Endothelial cell (in vitro differentiated cells): ENCODE measurements at regions not wholly inside any gene's neighbourhood (a gene's known extent, or its start where the extent isn't known, plus 50 kb on each side); places are given as distances from the start of the nearest gene placed in this dataset.

Experiments used
- DNase-seq: peaks from one replicate; pipeline ENCODE4 v3.0.0; 2021; ENCODE audit warnings: low spot score
- H3K27ac Mint-ChIP-seq: one replicate; pipeline ENCODE4 v1.8.0; 2021; ENCODE audit warnings: mixed read lengths, inconsistent platforms; ENCODE audit not compliant: unreplicated experiment
- H3K27me3 Mint-ChIP-seq: one replicate; pipeline ENCODE4 v1.8.0; 2021; ENCODE audit warnings: mild to moderate bottlenecking, moderate library complexity, mixed read lengths, inconsistent platforms; ENCODE audit not compliant: unreplicated experiment
- H3K36me3 Mint-ChIP-seq: one replicate; pipeline ENCODE4 v1.8.0; 2021; ENCODE audit warnings: mild to moderate bottlenecking, low read depth, mixed read lengths, inconsistent platforms; ENCODE audit not compliant: unreplicated experiment
- H3K4me1 Mint-ChIP-seq: one replicate; pipeline ENCODE4 v1.8.0; 2021; ENCODE audit warnings: mild to moderate bottlenecking, mixed read lengths, inconsistent platforms; ENCODE audit not compliant: unreplicated experiment
- H3K4me3 Mint-ChIP-seq: one replicate; pipeline ENCODE4 v1.8.0; 2021; ENCODE audit warnings: mild to moderate bottlenecking, mixed read lengths, inconsistent platforms; ENCODE audit not compliant: unreplicated experiment
- H3K9me3 Mint-ChIP-seq: one replicate; pipeline ENCODE4 v1.8.0; 2021; ENCODE audit warnings: mixed read lengths, inconsistent platforms; ENCODE audit not compliant: unreplicated experiment
- CTCF ChIP-seq: fragments of 200-600 bp; sonication (generic); IDR thresholded peaks from one replicate; pipeline ENCODE4 v1.5.0; 2021; ENCODE audit warnings: antibody characterized with exemption; ENCODE audit not compliant: unreplicated experiment

- H3K4me3 Mint-ChIP-seq: no peak overlapping the region
- H3K4me1 Mint-ChIP-seq: peaks cover 3% of the 10 kb centered on the region
Observed at GRCh38 chr7:17534348-17534747, 235.9 kb downstream of the AHR start.

GRCh38 chr7:17535776-17536175 is 237.3 kb downstream of the AHR start:
- DNase-seq: no peak
- H3K4me1 Mint-ChIP-seq: peaks cover 3% of the 10 kb centered on the region
- no peaks in the 10 kb centered on the region for H3K27me3 Mint-ChIP-seq
- no peak for TF ChIP-seq CTCF
- H3K36me3 Mint-ChIP-seq: no peaks in the 10 kb centered on the region
- H3K4me3 Mint-ChIP-seq: no peak overlapping the region
- no peak overlapping the region for H3K27ac Mint-ChIP-seq
- H3K9me3 Mint-ChIP-seq: no peaks in the 10 kb centered on the region

More at GRCh38 chr7:17534348-17534747, 235.9 kb downstream of the AHR start:
- Mint-ChIP-seq H3K27ac (no peak overlapping the region), H3K36me3 (no peaks in the 10 kb centered on the region), H3K27me3 (no peaks in the 10 kb centered on the region), H3K9me3 (no peaks in the 10 kb centered on the region)
- DNase-seq: no peak
- no peak for TF ChIP-seq CTCF

DNA sequence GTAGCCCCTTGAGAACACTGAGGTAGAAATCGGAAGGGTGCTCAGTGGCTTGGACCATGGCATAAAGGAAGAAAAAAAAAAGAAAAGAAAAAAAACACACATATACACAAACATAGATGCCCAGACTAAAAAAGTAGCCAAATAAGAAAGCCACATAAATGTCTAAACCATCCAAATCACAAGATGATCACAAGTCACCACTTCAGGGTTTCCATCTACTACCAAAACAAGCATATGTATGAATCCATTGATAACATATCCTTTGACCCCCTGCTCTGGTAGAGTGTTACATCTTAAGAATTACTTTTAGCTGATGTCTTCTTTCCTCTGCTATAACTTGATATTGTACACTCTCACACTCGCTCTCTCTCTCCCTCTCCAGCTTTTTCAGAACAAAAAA is 245.9 kb downstream of the AHR start:
- no peak for DNase-seq
- Mint-ChIP-seq H3K27ac (no peak overlapping the region), H3K36me3 (no peaks in the 10 kb centered on the region), H3K27me3 (no peaks in the 10 kb centered on the region), H3K4me3 (no peak overlapping the region), H3K9me3 (no peaks in the 10 kb centered on the region), H3K4me1 (peaks cover 7% of the 10 kb centered on the region)
- no peak for TF ChIP-seq CTCF

- Mint-ChIP-seq H3K9me3 (no peaks in the 10 kb centered on the region), H3K27me3 (no peaks in the 10 kb centered on the region), H3K27ac (no peak overlapping the region), H3K4me3 (no peak overlapping the region), H3K36me3 (no peaks in the 10 kb centered on the region), H3K4me1 (peaks cover 7% of the 10 kb centered on the region)
- DNase-seq: no peak
- TF ChIP-seq CTCF: no peak
Observed at GRCh38 chr7:17545348-17545747, 246.9 kb downstream of the AHR start.

DNA sequence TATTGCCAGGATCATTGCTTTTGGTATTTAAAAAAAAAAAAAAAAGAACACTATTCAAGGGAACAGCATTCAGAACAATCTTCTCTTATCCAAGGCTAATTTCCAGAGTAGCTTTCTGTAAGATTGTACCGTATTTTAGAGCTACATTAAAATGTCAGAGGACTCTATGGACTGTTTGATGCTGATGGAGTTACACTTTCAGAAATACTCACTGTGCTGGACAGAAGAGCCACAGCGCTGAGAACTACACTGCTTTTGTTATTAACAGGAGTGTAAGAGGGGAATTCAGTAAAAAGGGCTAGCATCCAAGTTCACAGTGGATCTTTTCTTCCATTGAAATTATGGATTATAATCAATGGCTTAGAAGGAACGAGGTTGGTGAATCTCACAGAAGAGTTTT is 247.7 kb downstream of the AHR start:
- H3K36me3 Mint-ChIP-seq: no peaks in the 10 kb centered on the region
- peaks cover 7% of the 10 kb centered on the region for H3K4me1 Mint-ChIP-seq
- TF ChIP-seq CTCF: no peak
- H3K27me3 Mint-ChIP-seq: no peaks in the 10 kb centered on the region
- H3K9me3 Mint-ChIP-seq: no peaks in the 10 kb centered on the region
- no peak overlapping the region for H3K27ac Mint-ChIP-seq
- DNase-seq: no peak
- no peak overlapping the region for H3K4me3 Mint-ChIP-seq
